SK-N-SH (cell line): ENCODE measurements at regions not wholly inside any gene's neighbourhood (a gene's known extent, or its start where the extent isn't known, plus 50 kb on each side); places are given as distances from the start of the nearest gene placed in this dataset.

Source experiments
- CTCF ChIA-PET: fragments of 300-600, 350-600 bp; formaldehyde crosslinking; extraction: SDS; loops from one replicate; lab custom pipeline; 2021; lab: Yijun Ruan, JAX
- POLR2A ChIA-PET: fragments of 350-600 bp; sonication (Branson Sonifier 250); formaldehyde crosslinking; extraction: SDS; loops from one replicate; lab custom pipeline; 2020; ENCODE audit warnings: antibody characterized with exemption, inconsistent platforms; lab: Yijun Ruan, JAX
- DNase-seq: peaks from one replicate; pipeline ENCODE4 v3.0.0; 2012
- H2AFZ ChIP-seq: fragments of 200-600 bp; sonication (generic); 2 replicates; pipeline ENCODE4 v1.8.1; 2016; ENCODE audit warnings: antibody characterized with exemption, mild to moderate bottlenecking, low read depth
- H3F3A ChIP-seq: fragments of 200-600 bp; sonication (generic); replicated peaks from 2 replicates; pipeline ENCODE3; 2016; ENCODE audit warnings: antibody characterized with exemption, mild to moderate bottlenecking; ENCODE audit not compliant: insufficient read depth
- H3K27ac ChIP-seq, 2 experiments: fragments of 200-500 bp in 1 of 2; fragments of 200-600 bp in 1 of 2; sonication (Bioruptor generic) in 1 of 2; sonication (generic), shearing (Covaris generic) in 1 of 2; 2 replicates each; pipeline versions ENCODE4 v1.5.1 to v1.6.1; 2014 to 2016; ENCODE audit warnings: low read depth in 2 of 2, inconsistent platforms in 1 of 2, low read length in 1 of 2, mild to moderate bottlenecking in 1 of 2, mixed read lengths in 1 of 2
- H3K27me3 ChIP-seq: fragments of 200-600 bp; sonication (generic), shearing (Covaris generic); 2 replicates; pipeline ENCODE4 v1.6.1; 2016; ENCODE audit warnings: mixed run types; ENCODE audit not compliant: insufficient read depth
- H3K36me3 ChIP-seq, 2 experiments: fragments of 200-500 bp in 1 of 2; fragments of 200-600 bp in 1 of 2; sonication (Bioruptor generic) in 1 of 2; sonication (generic) in 1 of 2; replicated peaks in 1 of 2; 2 replicates each; pipeline versions ENCODE3 to v1.5.1; 2014 to 2016; ENCODE audit warnings: low read length in 1 of 2, mild to moderate bottlenecking in 1 of 2; ENCODE audit not compliant: insufficient read depth in 2 of 2, control insufficient read depth in 1 of 2
- H3K4me1 ChIP-seq, 2 experiments: fragments of 200-500 bp in 1 of 2; fragments of 200-600 bp in 1 of 2; sonication (Bioruptor generic) in 1 of 2; sonication (generic), shearing (Covaris generic) in 1 of 2; 2 replicates each; pipeline versions ENCODE4 v1.5.1 to v1.6.1; 2014 to 2016; ENCODE audit warnings: low read depth in 1 of 2, low read length in 1 of 2, mixed run types in 1 of 2; ENCODE audit not compliant: insufficient read depth in 2 of 2, control insufficient read depth in 1 of 2
- H3K4me2 ChIP-seq: fragments of 200-600 bp; sonication (generic), shearing (Covaris generic); 2 replicates; pipeline ENCODE4 v1.6.1; 2017; ENCODE audit warnings: mixed run types
- H3K4me3 ChIP-seq, 2 experiments: fragments of 200-500 bp in 1 of 2; fragments of 200-600 bp in 1 of 2; sonication (Bioruptor generic) in 1 of 2; sonication (generic), shearing (Covaris generic) in 1 of 2; 2 replicates each; pipeline versions ENCODE4 v1.5.1 to v1.8.1; 2014 to 2016; ENCODE audit warnings: low read depth in 2 of 2, inconsistent platforms in 1 of 2, low read length in 1 of 2, mild to moderate bottlenecking in 1 of 2, mixed read lengths in 1 of 2, moderate library complexity in 1 of 2
- H3K79me2 ChIP-seq: fragments of 200-600 bp; sonication (generic); 2 replicates; pipeline ENCODE4 v1.8.1; 2017; ENCODE audit warnings: mild to moderate bottlenecking; ENCODE audit not compliant: insufficient read depth
- H3K9ac ChIP-seq: fragments of 200-600 bp; sonication (generic); 2 replicates; pipeline ENCODE4 v1.6.1; 2017; ENCODE audit warnings: mixed run types
- H3K9me2 ChIP-seq: fragments of 200-600 bp; sonication (generic); 2 replicates; pipeline ENCODE4 v1.6.1; 2017; ENCODE audit warnings: mixed run types
- H3K9me3 ChIP-seq: fragments of 200-600 bp; sonication (generic); 2 replicates; pipeline ENCODE4 v1.6.1; 2017; ENCODE audit warnings: mixed run types, mild to moderate bottlenecking, moderate library complexity
- H4K20me1 ChIP-seq: fragments of 200-600 bp; sonication (generic); 2 replicates; pipeline ENCODE4 v1.6.1; 2017; ENCODE audit warnings: mild to moderate bottlenecking, mixed run types; ENCODE audit not compliant: insufficient read depth
- CHD2 ChIP-seq: fragments of 150-350 bp; IDR thresholded peaks from 2 replicates; pipeline ENCODE4 v1.6.1; 2018; ENCODE audit warnings: low read length; ENCODE audit not compliant: partially characterized antibody
- ELF1 ChIP-seq: IDR thresholded peaks from 2 replicates; pipeline ENCODE4 v1.4.0; 2012
- EP300 ChIP-seq, 2 experiments: IDR thresholded peaks; 2 replicates each; pipeline versions ENCODE4 v1.4.0 to v1.6.1; 2012; ENCODE audit warnings: borderline replicate concordance in 1 of 2, low read depth in 1 of 2, low read length in 1 of 2
- FOSL2 ChIP-seq: IDR thresholded peaks from 2 replicates; pipeline ENCODE4 v1.4.0; 2012; ENCODE audit warnings: low read depth, mild to moderate bottlenecking, moderate library complexity, borderline replicate concordance
- GATA2 ChIP-seq: sonication (generic); formaldehyde crosslinking; IDR thresholded peaks from 2 replicates; pipeline ENCODE4 v1.5.0; 2020; ENCODE audit warnings: mild to moderate bottlenecking, missing genetic modification reagents
- JUND ChIP-seq: IDR thresholded peaks from 2 replicates; pipeline ENCODE4 v1.4.0; 2012
- MEF2A ChIP-seq: IDR thresholded peaks from 2 replicates; pipeline ENCODE4 v1.4.0; 2012; ENCODE audit warnings: low read depth, borderline replicate concordance
- MXI1 ChIP-seq: IDR thresholded peaks from 2 replicates; pipeline ENCODE4 v1.6.1; 2012; ENCODE audit warnings: mild to moderate bottlenecking, low read depth, low read length, improper control_type of control experiment
- NFIC ChIP-seq: IDR thresholded peaks from 2 replicates; pipeline ENCODE4 v1.4.0; 2012; ENCODE audit warnings: borderline replicate concordance
- NRF1 ChIP-seq: IDR thresholded peaks from 2 replicates; pipeline ENCODE4 v1.6.1; 2012; ENCODE audit warnings: low read depth, mild to moderate bottlenecking, low read length
- POLR2AphosphoS5 ChIP-seq: IDR thresholded peaks from 2 replicates; pipeline ENCODE4 v1.6.1; 2012; ENCODE audit warnings: low read depth, low read length
- RFX5 ChIP-seq: IDR thresholded peaks from 2 replicates; pipeline ENCODE4 v1.6.1; 2012; ENCODE audit warnings: mild to moderate bottlenecking, improper control_type of control experiment, low read length
- SIN3A ChIP-seq: IDR thresholded peaks from 2 replicates; pipeline ENCODE4 v1.6.1; 2012; ENCODE audit warnings: low read depth, mild to moderate bottlenecking, low read length, moderate library complexity, borderline replicate concordance
- TAF1 ChIP-seq: IDR thresholded peaks from 2 replicates; pipeline ENCODE4 v1.6.1; 2012; ENCODE audit warnings: low read depth, mild to moderate bottlenecking, low read length, moderate library complexity, borderline replicate concordance
- TEAD4 ChIP-seq: IDR thresholded peaks from 2 replicates; pipeline ENCODE4 v1.4.0; 2012; ENCODE audit warnings: mild to moderate bottlenecking, borderline replicate concordance; ENCODE audit not compliant: insufficient read depth
- YY1 ChIP-seq: IDR thresholded peaks from 2 replicates; pipeline ENCODE4 v1.4.0; 2012; ENCODE audit warnings: low read depth, mild to moderate bottlenecking
- WGBS: methylation state at CpG from one replicate; pipeline ENCODE4 v1.1.6; 2017; ENCODE audit warnings: low lambda C conversion rate; 5-methylcytosine and 5-hydroxymethylcytosine counted together
- TF ChIP-seq, protein P1 (sequence below): fragments of 150-350 bp; IDR thresholded peaks from 2 replicates; pipeline ENCODE4 v1.6.1; 2017; ENCODE audit warnings: antibody characterized with exemption, low read length, low read depth, borderline replicate concordance
- TF ChIP-seq, protein P2 (sequence below): IDR thresholded peaks from 2 replicates; pipeline ENCODE4 v1.4.0; 2012; ENCODE audit warnings: low read depth, borderline replicate concordance
- TF ChIP-seq, protein P3 (sequence below): IDR thresholded peaks from 2 replicates; pipeline ENCODE4 v1.6.1; 2012; ENCODE audit warnings: mild to moderate bottlenecking, low read depth, low read length, moderate library complexity
- TF ChIP-seq, protein P4 (sequence below): IDR thresholded peaks from 2 replicates; pipeline ENCODE4 v1.4.0; 2012; ENCODE audit warnings: low read depth

DNA sequence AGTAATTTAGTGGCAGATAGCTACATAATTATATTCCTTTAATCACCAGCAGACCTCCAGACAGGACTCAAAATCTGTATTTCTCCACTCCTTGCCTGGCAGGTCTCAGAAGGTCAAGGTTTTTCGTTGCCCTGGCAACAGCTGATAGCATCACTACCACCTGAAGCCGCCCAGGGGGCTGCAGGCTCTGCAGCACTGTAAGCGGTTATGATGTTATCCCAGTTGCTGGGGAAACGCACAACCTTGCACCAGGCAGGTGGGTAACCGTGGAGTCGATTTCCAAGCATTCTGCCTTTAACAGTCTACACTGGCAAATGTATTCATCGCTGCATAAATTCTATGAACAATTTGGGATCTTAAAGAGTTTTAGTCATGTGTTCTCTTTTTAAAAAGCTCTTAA, 756.3 kb downstream of the NTRK3 start (continued):
- TF ChIP-seq, protein P1, sequence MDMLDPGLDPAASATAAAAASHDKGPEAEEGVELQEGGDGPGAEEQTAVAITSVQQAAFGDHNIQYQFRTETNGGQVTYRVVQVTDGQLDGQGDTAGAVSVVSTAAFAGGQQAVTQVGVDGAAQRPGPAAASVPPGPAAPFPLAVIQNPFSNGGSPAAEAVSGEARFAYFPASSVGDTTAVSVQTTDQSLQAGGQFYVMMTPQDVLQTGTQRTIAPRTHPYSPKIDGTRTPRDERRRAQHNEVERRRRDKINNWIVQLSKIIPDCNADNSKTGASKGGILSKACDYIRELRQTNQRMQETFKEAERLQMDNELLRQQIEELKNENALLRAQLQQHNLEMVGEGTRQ = no peak
- TF ChIP-seq TAF1 (no peak), POLR2AphosphoS5 (no peak), JUND (no peak)

DNA sequence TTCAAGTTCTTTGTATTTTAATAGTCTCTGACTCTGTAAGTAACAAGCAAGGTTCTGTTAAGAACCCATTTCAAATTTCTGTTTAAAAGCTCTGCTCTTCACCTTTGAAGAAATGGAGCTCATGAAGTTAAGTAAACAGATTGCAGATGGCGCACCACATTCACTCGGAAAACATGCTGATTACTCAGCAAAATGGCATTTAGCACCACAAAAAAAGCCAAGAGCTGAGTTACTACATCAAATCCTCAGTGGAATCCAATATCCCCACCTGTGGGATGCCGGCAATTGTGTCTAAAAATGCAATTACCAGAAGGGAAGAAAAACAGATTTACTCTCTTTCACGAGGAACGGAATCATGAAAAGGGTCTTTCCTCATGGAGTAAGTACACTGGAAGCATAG, 758.0 kb downstream of the NTRK3 start:
- H3K79me2 ChIP-seq = no peaks in the 10 kb centered on the region
- WGBS = 57% methylated on average over 5 of the region's 5 CpGs
- H3K4me1 ChIP-seq = peaks cover 0 to 5% of the 10 kb centered on the region in 2 experiments; a peak in 1 of 4 replicates
- CTCF ChIA-PET = interaction anchor here (3.3 kb wide), 1 partner anchor 20 kb away, joined by 16 read pairs; no protein-coding TSS in a partner anchor
- H3K27me3 ChIP-seq = no peaks in the 10 kb centered on the region
- H3K9me3 ChIP-seq = no peaks in the 10 kb centered on the region
- H3F3A ChIP-seq = no peaks in the 10 kb centered on the region
- H4K20me1 ChIP-seq = no peaks in the 10 kb centered on the region
- no peak overlapping the region for H3K4me3 ChIP-seq
- TF ChIP-seq FOSL2 (no peak), NFIC (no peak), ELF1 (no peak), NRF1 (no peak), GATA2 (CRISPR knock-in tag) (no peak), RFX5 (no peak), MEF2A (no peak), TEAD4 (no peak), TAF1 (no peak), SIN3A (no peak)
- TF ChIP-seq, protein P2, sequence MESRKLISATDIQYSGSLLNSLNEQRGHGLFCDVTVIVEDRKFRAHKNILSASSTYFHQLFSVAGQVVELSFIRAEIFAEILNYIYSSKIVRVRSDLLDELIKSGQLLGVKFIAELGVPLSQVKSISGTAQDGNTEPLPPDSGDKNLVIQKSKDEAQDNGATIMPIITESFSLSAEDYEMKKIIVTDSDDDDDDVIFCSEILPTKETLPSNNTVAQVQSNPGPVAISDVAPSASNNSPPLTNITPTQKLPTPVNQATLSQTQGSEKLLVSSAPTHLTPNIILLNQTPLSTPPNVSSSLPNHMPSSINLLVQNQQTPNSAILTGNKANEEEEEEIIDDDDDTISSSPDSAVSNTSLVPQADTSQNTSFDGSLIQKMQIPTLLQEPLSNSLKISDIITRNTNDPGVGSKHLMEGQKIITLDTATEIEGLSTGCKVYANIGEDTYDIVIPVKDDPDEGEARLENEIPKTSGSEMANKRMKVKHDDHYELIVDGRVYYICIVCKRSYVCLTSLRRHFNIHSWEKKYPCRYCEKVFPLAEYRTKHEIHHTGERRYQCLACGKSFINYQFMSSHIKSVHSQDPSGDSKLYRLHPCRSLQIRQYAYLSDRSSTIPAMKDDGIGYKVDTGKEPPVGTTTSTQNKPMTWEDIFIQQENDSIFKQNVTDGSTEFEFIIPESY = no peak
- H3K9me2 ChIP-seq = no peaks in the 10 kb centered on the region
- H3K4me2 ChIP-seq = no peak overlapping the region
- no peak overlapping the region for H3K27ac ChIP-seq
- no peaks in the 10 kb centered on the region for H3K36me3 ChIP-seq
- H2AFZ ChIP-seq = no peak overlapping the region
- no peak for DNase-seq
- H3K9ac ChIP-seq = no peak overlapping the region
- POLR2A ChIA-PET = no interaction called here

DNA sequence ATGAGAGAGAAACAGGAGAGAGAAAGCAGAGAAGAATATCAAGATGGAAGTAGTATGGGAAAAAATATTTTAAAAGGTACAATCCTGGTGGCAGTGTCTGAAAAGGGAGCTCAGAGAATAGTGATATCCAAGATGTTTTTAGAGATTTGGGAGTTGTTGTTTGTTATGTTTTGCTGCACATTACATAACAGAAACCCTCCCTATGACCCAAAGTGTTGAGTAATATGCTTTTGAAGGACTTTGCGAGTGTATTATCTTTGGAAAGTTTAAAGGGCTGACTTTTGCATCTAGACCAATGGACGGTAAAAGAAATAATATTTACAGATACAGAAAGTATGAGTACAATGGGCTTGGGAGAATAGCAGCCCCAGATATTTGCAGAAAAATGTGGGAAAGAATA, 759.7 kb downstream of the NTRK3 start:
- POLR2A ChIA-PET = no interaction called here
- Histone ChIP-seq H3K9me2 (no peaks in the 10 kb centered on the region), H3F3A (no peaks in the 10 kb centered on the region), H3K4me1 (peaks cover 0 to 5% of the 10 kb centered on the region in 2 experiments; a peak in 1 of 4 replicates), H2AFZ (no peak overlapping the region), H3K4me2 (no peak overlapping the region), H3K79me2 (no peaks in the 10 kb centered on the region), H3K4me3 (no peak overlapping the region), H3K36me3 (no peaks in the 10 kb centered on the region), H3K9ac (no peak overlapping the region), H3K9me3 (no peaks in the 10 kb centered on the region), H3K27me3 (no peaks in the 10 kb centered on the region), H3K27ac (no peak overlapping the region), H4K20me1 (no peaks in the 10 kb centered on the region)
- WGBS = 33% methylated on average over 2 of the region's 2 CpGs
- CTCF ChIA-PET = interaction anchor here (0.7 kb wide), 1 partner anchor 450 kb away, joined by 3 read pairs; no protein-coding TSS in a partner anchor
- DNase-seq = no peak
- TF ChIP-seq NFIC (no peak), YY1 (no peak), EP300 (IDR thresholded peaks at IDR 0.05; ENCODE audit: borderline replicate concordance in 1 of 2, low read depth in 1 of 2, low read length in 1 of 2) (no peak), MEF2A (no peak), CHD2 (no peak), ELF1 (no peak), MXI1 (no peak)
- TF ChIP-seq, protein P3, sequence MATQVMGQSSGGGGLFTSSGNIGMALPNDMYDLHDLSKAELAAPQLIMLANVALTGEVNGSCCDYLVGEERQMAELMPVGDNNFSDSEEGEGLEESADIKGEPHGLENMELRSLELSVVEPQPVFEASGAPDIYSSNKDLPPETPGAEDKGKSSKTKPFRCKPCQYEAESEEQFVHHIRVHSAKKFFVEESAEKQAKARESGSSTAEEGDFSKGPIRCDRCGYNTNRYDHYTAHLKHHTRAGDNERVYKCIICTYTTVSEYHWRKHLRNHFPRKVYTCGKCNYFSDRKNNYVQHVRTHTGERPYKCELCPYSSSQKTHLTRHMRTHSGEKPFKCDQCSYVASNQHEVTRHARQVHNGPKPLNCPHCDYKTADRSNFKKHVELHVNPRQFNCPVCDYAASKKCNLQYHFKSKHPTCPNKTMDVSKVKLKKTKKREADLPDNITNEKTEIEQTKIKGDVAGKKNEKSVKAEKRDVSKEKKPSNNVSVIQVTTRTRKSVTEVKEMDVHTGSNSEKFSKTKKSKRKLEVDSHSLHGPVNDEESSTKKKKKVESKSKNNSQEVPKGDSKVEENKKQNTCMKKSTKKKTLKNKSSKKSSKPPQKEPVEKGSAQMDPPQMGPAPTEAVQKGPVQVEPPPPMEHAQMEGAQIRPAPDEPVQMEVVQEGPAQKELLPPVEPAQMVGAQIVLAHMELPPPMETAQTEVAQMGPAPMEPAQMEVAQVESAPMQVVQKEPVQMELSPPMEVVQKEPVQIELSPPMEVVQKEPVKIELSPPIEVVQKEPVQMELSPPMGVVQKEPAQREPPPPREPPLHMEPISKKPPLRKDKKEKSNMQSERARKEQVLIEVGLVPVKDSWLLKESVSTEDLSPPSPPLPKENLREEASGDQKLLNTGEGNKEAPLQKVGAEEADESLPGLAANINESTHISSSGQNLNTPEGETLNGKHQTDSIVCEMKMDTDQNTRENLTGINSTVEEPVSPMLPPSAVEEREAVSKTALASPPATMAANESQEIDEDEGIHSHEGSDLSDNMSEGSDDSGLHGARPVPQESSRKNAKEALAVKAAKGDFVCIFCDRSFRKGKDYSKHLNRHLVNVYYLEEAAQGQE = no peak
- TF ChIP-seq, protein P4, sequence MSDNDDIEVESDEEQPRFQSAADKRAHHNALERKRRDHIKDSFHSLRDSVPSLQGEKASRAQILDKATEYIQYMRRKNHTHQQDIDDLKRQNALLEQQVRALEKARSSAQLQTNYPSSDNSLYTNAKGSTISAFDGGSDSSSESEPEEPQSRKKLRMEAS = no peak
